ENCODE measurements at regions not wholly inside any gene's neighbourhood (a gene's known extent, or its start where the extent isn't known, plus 50 kb on each side); places are given as distances from the start of the nearest gene placed in this dataset.

- DNase-seq = no peak
These were observed 87.2 kb downstream of the ZNF280B start for GRCh38 chr22:22421392-22421791.

GRCh38 chr22:22422629-22423112 is 85.9 kb downstream of the ZNF280B start:
- DNase-seq = peak; percentile 76 to 91 (median 82)

DNA sequence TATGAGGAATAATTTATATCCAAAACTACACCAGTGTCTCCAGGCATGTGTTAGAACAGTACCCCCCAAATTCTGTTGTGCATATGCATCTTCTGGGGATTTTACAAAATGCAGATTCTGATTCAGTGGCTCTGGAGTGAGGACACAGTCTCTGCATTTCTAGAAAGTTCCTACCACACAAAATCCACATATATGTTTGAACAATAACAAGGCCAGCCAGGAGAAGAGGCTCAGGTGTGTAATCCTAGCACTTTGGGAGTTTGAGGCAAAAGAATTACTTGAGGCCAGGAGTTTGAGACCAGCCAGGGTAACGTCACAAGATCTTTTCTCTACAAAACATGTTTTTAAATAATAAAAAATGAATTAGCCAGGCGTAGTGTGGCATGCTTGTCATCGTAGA is 84.9 kb downstream of the ZNF280B start:
- DNase-seq = no peak

DNA sequence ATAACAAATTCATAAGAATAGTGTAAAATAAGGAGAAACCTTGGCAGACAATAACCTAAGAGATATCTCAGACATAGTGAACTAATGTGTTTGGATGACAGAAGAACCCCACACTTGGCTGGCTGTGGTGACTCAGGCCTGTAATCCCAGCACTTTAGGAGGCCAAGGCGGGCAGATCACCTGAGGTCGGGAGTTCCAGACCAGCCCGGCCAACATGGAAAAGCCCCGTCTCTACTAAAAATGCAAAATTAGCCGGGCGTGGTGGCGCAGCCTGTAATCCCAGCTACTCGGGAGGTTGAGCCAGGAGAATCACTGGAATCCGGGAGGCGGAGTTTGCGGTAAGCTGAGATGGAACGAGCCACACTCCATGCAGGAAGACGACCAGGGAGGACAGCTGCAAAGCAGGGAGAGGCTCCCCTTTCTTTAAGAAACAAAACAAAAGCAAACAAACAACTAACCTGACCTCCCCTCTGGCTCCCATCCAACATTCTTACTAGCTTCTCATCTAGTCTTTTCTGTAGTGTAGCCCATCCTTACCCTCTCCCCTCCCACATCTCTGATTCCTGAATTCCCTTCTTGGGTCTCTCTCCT is 84.2 kb downstream of the ZNF280B start:
- DNase-seq = no peak

DNA sequence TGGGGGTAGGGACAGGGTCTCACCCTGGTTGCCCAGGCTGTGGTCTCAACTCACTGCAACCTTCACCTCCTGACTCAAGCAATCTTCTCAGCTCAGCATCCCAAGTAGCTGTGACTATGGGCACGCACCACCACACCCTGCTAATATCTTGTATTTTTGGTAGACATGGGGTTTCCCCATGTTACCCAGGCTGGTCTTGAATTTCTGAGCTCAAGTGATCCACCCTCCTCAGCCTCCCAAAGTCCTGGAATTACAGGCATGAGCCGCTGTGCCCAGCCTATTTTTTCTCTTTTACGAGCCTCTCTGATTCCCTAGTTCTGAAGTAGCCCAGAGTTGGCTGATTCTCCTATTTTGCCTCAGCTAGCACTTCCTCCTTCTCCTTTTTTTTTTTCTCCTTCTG is 83.6 kb downstream of the ZNF280B start:
- no peak for DNase-seq

- no peak for DNase-seq
These were observed 83.2 kb downstream of the ZNF280B start for GRCh38 chr22:22425356-22425755.

- DNase-seq = no peak
These were observed 82.5 kb downstream of the ZNF280B start for GRCh38 chr22:22425783-22426624.

- DNase-seq = no peak
These were observed 80.9 kb downstream of the ZNF280B start for GRCh38 chr22:22427542-22428065.

DNA sequence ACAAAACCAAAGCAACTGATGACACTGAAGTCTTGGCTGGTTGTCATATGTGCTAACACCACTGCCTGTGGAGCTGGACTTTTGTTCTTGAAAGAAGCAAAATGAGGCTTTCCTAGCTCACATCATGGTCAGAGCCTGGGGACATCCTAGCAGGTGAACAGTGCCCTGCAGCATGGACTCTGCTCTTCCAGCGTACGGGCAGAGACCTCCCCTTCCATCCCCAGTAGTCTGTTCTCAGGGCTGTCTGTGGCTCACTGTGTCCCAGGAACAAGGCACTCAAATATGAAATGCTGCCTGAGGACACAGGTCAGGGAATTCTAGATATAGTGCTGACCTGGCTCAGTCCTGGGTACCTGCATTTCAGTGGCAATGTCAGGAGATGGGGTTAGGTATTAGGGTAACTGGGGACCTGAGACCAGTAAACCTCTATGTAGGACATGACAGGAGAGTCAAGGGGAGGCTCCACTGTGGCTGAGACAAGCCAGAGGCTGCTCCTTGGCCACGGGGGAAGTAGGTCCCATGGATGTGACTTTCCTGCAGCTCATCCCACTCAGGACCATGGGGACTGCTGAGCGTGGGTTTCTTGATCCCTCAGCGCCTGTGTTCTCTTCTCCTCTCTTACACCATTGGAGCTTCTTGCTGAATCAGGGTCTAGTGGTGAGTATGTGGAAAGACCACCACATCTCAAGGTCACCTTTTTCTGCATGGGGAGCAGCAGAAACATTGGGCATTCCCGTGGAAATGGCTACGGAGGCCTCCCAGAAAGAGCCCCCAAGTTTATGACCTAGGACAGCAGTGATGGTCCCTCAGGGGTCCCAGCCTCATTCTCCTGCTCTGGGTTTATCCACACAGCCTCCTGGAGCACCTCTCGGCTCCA is 80.1 kb downstream of the ZNF280B start:
- peak in 1 of 4 experiments; percentile 16 for DNase-seq

- DNase-seq = no peak
These were observed 79.0 kb downstream of the ZNF280B start for GRCh38 chr22:22429369-22430108.

GRCh38 chr22:22430111-22430820 is 78.3 kb downstream of the ZNF280B start:
- no peak for DNase-seq

- DNase-seq = peak; percentile 78 to 91 (median 86)
These were observed 77.0 kb downstream of the ZNF280B start for GRCh38 chr22:22431271-22432220.

GRCh38 chr22:22432479-22432878 is 76.1 kb downstream of the ZNF280B start:
- no peak for DNase-seq

GRCh38 chr22:22432937-22433336 is 75.6 kb downstream of the ZNF280B start:
- no peak for DNase-seq

DNA sequence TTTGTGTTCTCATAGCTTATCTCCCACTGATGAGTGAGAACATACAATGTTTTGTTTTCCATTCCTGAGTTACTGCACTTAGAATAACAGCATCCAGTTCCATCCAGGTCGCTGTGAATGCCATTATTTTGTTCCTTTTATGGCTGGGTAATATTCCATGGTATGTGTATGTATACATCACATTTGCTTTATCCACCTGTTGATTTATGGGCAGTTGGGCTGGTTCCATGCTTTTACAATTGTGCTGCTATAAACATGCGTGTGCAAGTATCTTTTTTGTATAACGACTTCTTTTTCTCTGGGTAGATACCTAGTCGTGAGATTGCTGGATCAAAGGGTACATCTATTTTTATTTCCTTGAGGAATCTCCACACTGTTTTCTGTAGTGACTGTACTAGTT is 74.8 kb downstream of the ZNF280B start:
- DNase-seq = no peak

Data from suppressor macrophage (primary cell).